COR-L47 (cell line): ENCODE measurements at regions not wholly inside any gene's neighbourhood (a gene's known extent, or its start where the extent isn't known, plus 50 kb on each side); places are given as distances from the start of the nearest gene placed in this dataset.

Experiments used
- DNase-seq: peaks from one replicate; lab custom pipeline; 2025; lab: John Stamatoyannopoulos, UW

- DNase-seq, result no peak
These were observed 294.4 kb downstream of the MN1 start for GRCh38 chr22:27507111-27507611.

- DNase-seq, result no peak
These were observed 293.5 kb downstream of the MN1 start for GRCh38 chr22:27507935-27508526.

- no peak for DNase-seq
These were observed 292.2 kb downstream of the MN1 start for GRCh38 chr22:27509132-27509920.

GRCh38 chr22:27510024-27510423, 291.5 kb downstream of the MN1 start:
- DNase-seq, result no peak

- DNase-seq, result no peak
These were observed 289.2 kb downstream of the MN1 start for GRCh38 chr22:27512283-27512761.

- no peak for DNase-seq
These were observed 288.5 kb downstream of the MN1 start for GRCh38 chr22:27513021-27513420.

GRCh38 chr22:27514601-27515523, 286.7 kb downstream of the MN1 start:
- no peak for DNase-seq

GRCh38 chr22:27517361-27518155, 284.0 kb downstream of the MN1 start:
- no peak for DNase-seq

GRCh38 chr22:27518531-27519340, 282.8 kb downstream of the MN1 start:
- no peak for DNase-seq

- no peak for DNase-seq
These were observed 277.8 kb downstream of the MN1 start for GRCh38 chr22:27523711-27524110.

GRCh38 chr22:27525711-27526110, 275.8 kb downstream of the MN1 start:
- no peak for DNase-seq

GRCh38 chr22:27526901-27527300, 274.7 kb downstream of the MN1 start:
- DNase-seq, result no peak

- DNase-seq, result no peak
These were observed 269.6 kb downstream of the MN1 start for GRCh38 chr22:27531782-27532530.

GRCh38 chr22:27533105-27533745, 268.3 kb downstream of the MN1 start:
- no peak for DNase-seq

GRCh38 chr22:27534720-27535125, 266.8 kb downstream of the MN1 start:
- DNase-seq, result no peak

- no peak for DNase-seq
These were observed 266.1 kb downstream of the MN1 start for GRCh38 chr22:27535452-27535851.

- no peak for DNase-seq
These were observed 264.1 kb downstream of the MN1 start for GRCh38 chr22:27537501-27537900.

GRCh38 chr22:27538666-27539065, 262.9 kb downstream of the MN1 start:
- no peak for DNase-seq

- DNase-seq, result no peak
These were observed 261.3 kb downstream of the MN1 start for GRCh38 chr22:27540247-27540646.
